ENCODE measurements at regions not wholly inside any gene's neighbourhood (a gene's known extent, or its start where the extent isn't known, plus 50 kb on each side); places are given as distances from the start of the nearest gene placed in this dataset.

DNA sequence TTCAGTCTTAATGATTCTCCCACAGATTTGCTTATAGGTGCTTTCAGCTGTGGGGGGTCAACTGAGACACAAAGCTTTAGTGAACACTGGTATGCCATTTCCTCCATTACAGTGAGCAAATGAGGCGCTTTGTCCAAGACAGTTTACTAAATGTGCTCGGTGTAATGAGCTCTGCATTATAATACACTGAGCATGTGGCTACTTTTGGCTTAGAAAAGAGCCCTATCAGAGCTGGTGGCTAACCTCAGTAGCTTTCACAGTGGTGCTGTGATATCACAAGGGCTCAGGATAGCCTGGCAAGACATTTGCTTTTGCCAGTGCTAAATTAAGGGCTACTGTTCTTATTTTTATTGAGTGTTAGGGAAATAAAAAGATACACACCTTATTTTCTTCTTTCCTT lies 749.7 kb upstream of the ARPP21 start:
- TF ChIP-seq CTCF (IDR thresholded peaks at IDR 0.05), result no peak
- no peak for TF ChIP-seq POLR2AphosphoS5 (IDR thresholded peaks at IDR 0.05; ENCODE audit: low read depth, low read length)
- no peak for TF ChIP-seq REST (IDR thresholded peaks at IDR 0.05; ENCODE audit: insufficient read depth in 1 of 2, low read depth in 2 of 2, low read length in 1 of 2)
